ENCODE measurements at regions not wholly inside any gene's neighbourhood (a gene's known extent, or its start where the extent isn't known, plus 50 kb on each side); places are given as distances from the start of the nearest gene placed in this dataset.

DNA sequence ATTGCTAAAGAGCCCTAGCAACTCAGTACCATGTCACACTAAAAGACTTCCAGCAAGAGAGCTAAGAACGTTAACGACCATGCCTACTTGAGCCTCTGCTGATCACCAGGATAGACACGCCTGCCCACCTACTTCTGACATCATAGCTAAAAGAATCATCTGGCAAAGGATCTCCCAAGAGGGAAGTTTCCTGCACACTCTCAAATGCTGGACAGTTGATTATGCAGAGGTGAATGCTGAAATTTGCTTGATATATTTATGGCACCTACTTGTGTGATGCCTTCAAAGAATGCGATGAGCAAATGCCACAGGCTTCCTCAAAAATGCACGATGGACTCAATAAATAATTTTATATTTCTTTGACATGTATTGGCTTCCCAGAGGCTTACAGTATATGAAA is 113.6 kb downstream of the GALC start:
- no peak overlapping the region for H3K4me3 ChIP-seq (ENCODE audit: low read depth, low read length)
- no peak for DNase-seq (ENCODE audit: low read depth)

DNA sequence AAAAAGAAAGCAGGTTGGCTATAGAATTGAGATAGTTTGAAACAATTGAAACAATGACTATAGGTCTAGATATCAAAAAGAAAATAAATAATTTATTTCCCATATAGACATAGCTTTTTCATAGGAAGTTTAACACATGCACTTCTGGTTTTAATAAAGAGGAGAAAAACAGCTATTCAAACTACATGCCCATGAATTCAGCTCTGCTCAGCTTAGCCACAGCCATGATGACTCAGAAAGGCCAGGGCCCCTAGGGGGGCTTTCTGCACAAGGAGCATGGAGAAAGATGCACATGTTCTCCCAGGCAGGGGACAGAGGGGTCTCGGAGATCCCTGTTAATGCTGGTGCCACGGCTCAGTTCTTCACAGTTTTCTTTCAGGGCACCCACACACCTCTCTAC is 114.0 kb downstream of the GALC start:
- H3K4me3 ChIP-seq (ENCODE audit: low read depth, low read length), result no peak overlapping the region
- no peak for DNase-seq (ENCODE audit: low read depth)
- no peak for TF ChIP-seq CTCF (IDR thresholded peaks at IDR 0.05; ENCODE audit: insufficient read depth, low read length)

More for the DNA sequence above, 113.6 kb downstream of the GALC start:
- no peak for TF ChIP-seq CTCF (IDR thresholded peaks at IDR 0.05; ENCODE audit: insufficient read depth, low read length)

GRCh38 chr14:87877877-87878276 is 115.1 kb downstream of the GALC start:
- no peak overlapping the region for H3K4me3 ChIP-seq (ENCODE audit: low read depth, low read length)
- no peak for DNase-seq (ENCODE audit: low read depth)
- no peak for TF ChIP-seq CTCF (IDR thresholded peaks at IDR 0.05; ENCODE audit: insufficient read depth, low read length)

DNA sequence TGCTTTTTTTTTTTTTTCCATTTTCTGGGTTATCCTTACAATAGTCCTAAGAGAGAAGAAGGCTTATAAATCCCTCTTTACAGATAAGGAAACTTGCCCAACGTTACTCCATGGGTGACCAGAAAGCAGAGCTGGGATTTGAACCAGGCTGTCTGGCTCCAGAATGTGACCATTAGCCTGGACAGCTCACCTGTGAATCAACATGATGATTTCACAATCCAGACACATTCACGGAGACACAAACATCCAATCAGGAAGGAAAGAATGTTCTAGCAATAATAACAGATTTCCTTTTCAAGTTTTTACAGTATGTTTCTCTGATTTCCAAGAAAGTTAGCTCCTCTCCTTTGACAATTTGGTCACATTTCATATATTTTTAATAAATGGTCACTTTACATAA is 118.3 kb downstream of the GALC start:
- no peak overlapping the region for H3K4me3 ChIP-seq (ENCODE audit: low read depth, low read length)
- TF ChIP-seq CTCF (IDR thresholded peaks at IDR 0.05; ENCODE audit: insufficient read depth, low read length), result no peak
- no peak for DNase-seq (ENCODE audit: low read depth)

GRCh38 chr14:87873741-87874140 is 119.2 kb downstream of the GALC start:
- no peak overlapping the region for H3K4me3 ChIP-seq (ENCODE audit: low read depth, low read length)
- no peak for TF ChIP-seq CTCF (IDR thresholded peaks at IDR 0.05; ENCODE audit: insufficient read depth, low read length)
- DNase-seq (ENCODE audit: low read depth), result peak; percentile 30

- H3K4me3 ChIP-seq (ENCODE audit: low read depth, low read length), result no peak overlapping the region
- no peak for TF ChIP-seq CTCF (IDR thresholded peaks at IDR 0.05; ENCODE audit: insufficient read depth, low read length)
- peak; percentile 79 for DNase-seq (ENCODE audit: low read depth)
Measured at GRCh38 chr14:87869619-87870583, 123.1 kb downstream of the GALC start.
